H9 (cell line): ENCODE measurements at regions not wholly inside any gene's neighbourhood (a gene's known extent, or its start where the extent isn't known, plus 50 kb on each side); places are given as distances from the start of the nearest gene placed in this dataset.

Experiments
- DNase-seq: peaks from one replicate; pipeline ENCODE4 v3.0.0-alpha.2; 2017
- H2AFZ ChIP-seq: one replicate; pipeline ENCODE4 v1.6.1; 2013; ENCODE audit warnings: mild to moderate bottlenecking, low read length, control low read depth, moderate library complexity
- H2AK5ac ChIP-seq: 2 replicates; pipeline ENCODE4 v1.6.1; 2013; ENCODE audit warnings: low read length, control low read depth, mixed read lengths; ENCODE audit not compliant: insufficient read length
- H2BK120ac ChIP-seq: one replicate; pipeline ENCODE4 v1.6.1; 2013; ENCODE audit warnings: low read depth, mild to moderate bottlenecking, low read length, control low read depth, inconsistent platforms; ENCODE audit not compliant: poor library complexity, severe bottlenecking
- H2BK12ac ChIP-seq: 2 replicates; pipeline ENCODE4 v1.6.1; 2013; ENCODE audit warnings: low read length, control low read depth, mixed read lengths, low read depth; ENCODE audit not compliant: insufficient read length
- H2BK15ac ChIP-seq: 2 replicates; pipeline ENCODE4 v1.6.1; 2013; ENCODE audit warnings: low read depth, low read length, control low read depth
- H2BK20ac ChIP-seq: one replicate; pipeline ENCODE4 v1.6.1; 2013; ENCODE audit warnings: low read depth, mild to moderate bottlenecking, low read length, control low read depth, inconsistent platforms; ENCODE audit not compliant: poor library complexity, severe bottlenecking
- H2BK5ac ChIP-seq: 2 replicates; pipeline ENCODE4 v1.6.1; 2013; ENCODE audit warnings: low read length, control low read depth, mixed read lengths; ENCODE audit not compliant: insufficient read length
- H3K14ac ChIP-seq: 2 replicates; pipeline ENCODE4 v1.6.1; 2013; ENCODE audit warnings: low read length, control low read depth; ENCODE audit not compliant: insufficient read depth
- H3K18ac ChIP-seq: 2 replicates; pipeline ENCODE4 v1.6.1; 2013; ENCODE audit warnings: low read depth, mild to moderate bottlenecking, mixed read lengths, low read length, control low read depth; ENCODE audit not compliant: insufficient read length
- H3K23ac ChIP-seq: 2 replicates; pipeline ENCODE4 v1.6.1; 2013; ENCODE audit warnings: low read length, control low read depth, mixed read lengths, low read depth; ENCODE audit not compliant: insufficient read length
- H3K23me2 ChIP-seq: 2 replicates; pipeline ENCODE4 v1.6.1; 2013; ENCODE audit warnings: low read depth, mild to moderate bottlenecking, mixed read lengths, low read length, control low read depth; ENCODE audit not compliant: insufficient read length, poor library complexity, severe bottlenecking
- H3K27ac ChIP-seq: 2 replicates; pipeline ENCODE4 v1.5.1; 2013; ENCODE audit warnings: low read length, control low read depth, mixed read lengths, low read depth; ENCODE audit not compliant: insufficient read length
- H3K27me3 ChIP-seq: 2 replicates; pipeline ENCODE4 v1.6.1; 2013; ENCODE audit warnings: low read length, control low read depth, inconsistent platforms; ENCODE audit not compliant: insufficient read depth
- H3K4ac ChIP-seq: 2 replicates; pipeline ENCODE4 v1.6.1; 2013; ENCODE audit warnings: low read depth, mild to moderate bottlenecking, control low read depth, inconsistent platforms, low read length, moderate library complexity
- H3K4me1 ChIP-seq: 2 replicates; pipeline ENCODE4 v1.6.1; 2013; ENCODE audit warnings: low read length, control low read depth, inconsistent platforms; ENCODE audit not compliant: insufficient read depth
- H3K4me2 ChIP-seq: 2 replicates; pipeline ENCODE4 v1.6.1; 2013; ENCODE audit warnings: low read length, control low read depth, mixed read lengths; ENCODE audit not compliant: insufficient read length, insufficient read depth
- H3K56ac ChIP-seq: 2 replicates; pipeline ENCODE4 v1.6.1; 2013; ENCODE audit warnings: low read depth, mild to moderate bottlenecking, mixed read lengths, low read length, control low read depth; ENCODE audit not compliant: insufficient read length
- H3K79me1 ChIP-seq: 2 replicates; pipeline ENCODE4 v1.6.1; 2013; ENCODE audit warnings: low read depth, mild to moderate bottlenecking, moderate library complexity, low read length, control low read depth, inconsistent platforms; ENCODE audit not compliant: insufficient read depth, poor library complexity, severe bottlenecking
- H3K79me2 ChIP-seq: 2 replicates; pipeline ENCODE4 v1.6.1; 2013; ENCODE audit warnings: low read length, control low read depth, inconsistent platforms; ENCODE audit not compliant: insufficient read depth
- H3K9ac ChIP-seq: 2 replicates; pipeline ENCODE4 v1.6.1; 2013; ENCODE audit warnings: low read length, control low read depth, mixed read lengths; ENCODE audit not compliant: insufficient read length; ENCODE audit errors: extremely low read depth
- H3K9me3 ChIP-seq: one replicate; pipeline ENCODE4 v1.6.1; 2013; ENCODE audit warnings: low read depth, low read length, inconsistent platforms; ENCODE audit not compliant: control insufficient read depth
- H3T11ph ChIP-seq: one replicate; pipeline ENCODE4 v1.6.1; 2013; ENCODE audit warnings: mild to moderate bottlenecking, low read length, control low read depth, inconsistent platforms
- H4K20me1 ChIP-seq: one replicate; pipeline ENCODE4 v1.6.1; 2013; ENCODE audit not compliant: control insufficient read depth, insufficient read length, insufficient read depth
- H4K5ac ChIP-seq: 2 replicates; pipeline ENCODE4 v1.6.1; 2013; ENCODE audit warnings: low read depth, mild to moderate bottlenecking, mixed read lengths, low read length, control low read depth; ENCODE audit not compliant: insufficient read length
- H4K8ac ChIP-seq: replicated peaks from 2 replicates; pipeline ENCODE4 v1.6.1; 2013; ENCODE audit warnings: low read length, control low read depth, mixed read lengths, low read depth; ENCODE audit not compliant: insufficient read length
- H4K91ac ChIP-seq: 2 replicates; pipeline ENCODE4 v1.6.1; 2013; ENCODE audit warnings: low read depth, mild to moderate bottlenecking, moderate library complexity, mixed read lengths, low read length, control low read depth; ENCODE audit not compliant: insufficient read length
- H3K27ac Mint-ChIP-seq, 3 experiments: 2 replicates in 2 of 3; 3 replicates in 1 of 3; pipeline ENCODE4 v1.8.0; 2020 to 2021; ENCODE audit warnings: mixed read lengths in 3 of 3, mild to moderate bottlenecking in 1 of 3, moderate library complexity in 1 of 3
- H3K27me3 Mint-ChIP-seq: 2 replicates; pipeline ENCODE4 v1.8.0; 2021; ENCODE audit warnings: low read depth, mild to moderate bottlenecking, moderate library complexity, mixed read lengths
- H3K36me3 Mint-ChIP-seq, 3 experiments: 2 replicates in 2 of 3; 3 replicates in 1 of 3; pipeline ENCODE4 v1.8.0; 2020 to 2021; ENCODE audit warnings: low read depth in 3 of 3, mixed read lengths in 3 of 3; ENCODE audit not compliant: insufficient read depth in 1 of 3
- H3K4me1 Mint-ChIP-seq, 2 experiments: 2 replicates each; pipeline ENCODE4 v1.8.0; 2020; ENCODE audit warnings: mixed read lengths in 2 of 2
- H3K4me3 Mint-ChIP-seq, 2 experiments: 2 replicates in 1 of 2; 3 replicates in 1 of 2; pipeline ENCODE4 v1.8.0; 2020 to 2021; ENCODE audit warnings: mild to moderate bottlenecking in 2 of 2, mixed read lengths in 2 of 2, moderate library complexity in 1 of 2
- H3K9me3 Mint-ChIP-seq, 2 experiments: 2 replicates in 1 of 2; 3 replicates in 1 of 2; pipeline ENCODE4 v1.8.0; 2020; ENCODE audit warnings: mild to moderate bottlenecking in 2 of 2, mixed read lengths in 2 of 2, moderate library complexity in 1 of 2
- WGBS: extraction: QIAGEN DNeasy Blood & Tissue Kit; methylation state at CpG from one replicate; pipeline ENCODE4 v1.1.7; 2013; ENCODE audit warnings: missing lambda C conversion rate, low lambda C conversion rate, mixed read lengths; ENCODE audit not compliant: insufficient read length; ENCODE audit errors: extremely low coverage; 5-methylcytosine and 5-hydroxymethylcytosine counted together
- TF ChIP-seq, protein P1 (sequence below): fragments of 200-600 bp; sonication (generic); conservative IDR thresholded peaks from 3 replicates; pipeline ENCODE4 v1.8.0; 2021; ENCODE audit warnings: antibody characterized with exemption, mild to moderate bottlenecking

DNA sequence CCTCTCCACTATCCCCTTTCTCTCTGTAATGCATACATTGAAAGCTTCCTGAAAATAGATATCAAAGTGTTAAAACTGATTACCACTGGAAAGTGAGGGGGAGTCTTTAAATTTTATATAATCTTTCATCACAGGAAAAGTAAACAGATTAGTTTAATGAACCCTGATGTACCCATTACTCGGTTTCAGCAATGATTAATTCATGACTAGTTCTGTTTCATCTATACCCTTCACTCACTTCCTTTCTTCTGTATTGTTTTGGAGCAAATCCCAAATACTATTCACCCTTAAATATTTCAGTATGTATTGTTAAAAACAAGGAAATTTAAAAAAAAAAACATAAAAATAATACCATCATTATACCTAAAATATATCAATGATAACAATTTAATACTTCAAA, 67.3 kb upstream of the TMCC3 start:
- no peaks in the 10 kb centered on the region for H3K4me1 ChIP-seq
- no peak overlapping the region for H3K56ac ChIP-seq
- H3K18ac ChIP-seq: no peak overlapping the region
- no peak overlapping the region for H3K27ac Mint-ChIP-seq
- H3K4me1 Mint-ChIP-seq: peaks cover 4 to 10% of the 10 kb centered on the region in 2 experiments; a peak in 3 of 4 replicates
- no peak overlapping the region for H2BK12ac ChIP-seq
- no peak overlapping the region for H3K9ac ChIP-seq
- H3T11ph ChIP-seq: no peak overlapping the region
- H3K4me3 Mint-ChIP-seq: no peak overlapping the region
- H4K5ac ChIP-seq: no peak overlapping the region
- H3K27me3 ChIP-seq: no peaks in the 10 kb centered on the region
- H3K4ac ChIP-seq: no peak overlapping the region
- no peaks in the 10 kb centered on the region for H3K36me3 Mint-ChIP-seq
- WGBS: no CpG with 5 or more reads among the region's 1 CpG
- no peak overlapping the region for H4K91ac ChIP-seq
- no peak overlapping the region for H3K27ac ChIP-seq
- no peaks in the 10 kb centered on the region for H4K20me1 ChIP-seq
- no peak overlapping the region for H2AFZ ChIP-seq
- no peak overlapping the region for H3K4me2 ChIP-seq
- no peak overlapping the region for H4K8ac ChIP-seq
- no peak overlapping the region for H2BK5ac ChIP-seq
- H3K23ac ChIP-seq: no peak overlapping the region
- H3K9me3 ChIP-seq: no peaks in the 10 kb centered on the region
- no peak overlapping the region for H2BK15ac ChIP-seq
- no peaks in the 10 kb centered on the region for H3K79me1 ChIP-seq
- no peak overlapping the region for H3K14ac ChIP-seq
- no peaks in the 10 kb centered on the region; a peak in 1 of 5 replicates for H3K9me3 Mint-ChIP-seq
- H2AK5ac ChIP-seq: no peak overlapping the region
- H3K27me3 Mint-ChIP-seq: no peaks in the 10 kb centered on the region
- no peak overlapping the region for H2BK20ac ChIP-seq
- H3K23me2 ChIP-seq: no peaks in the 10 kb centered on the region
- TF ChIP-seq, protein P1, sequence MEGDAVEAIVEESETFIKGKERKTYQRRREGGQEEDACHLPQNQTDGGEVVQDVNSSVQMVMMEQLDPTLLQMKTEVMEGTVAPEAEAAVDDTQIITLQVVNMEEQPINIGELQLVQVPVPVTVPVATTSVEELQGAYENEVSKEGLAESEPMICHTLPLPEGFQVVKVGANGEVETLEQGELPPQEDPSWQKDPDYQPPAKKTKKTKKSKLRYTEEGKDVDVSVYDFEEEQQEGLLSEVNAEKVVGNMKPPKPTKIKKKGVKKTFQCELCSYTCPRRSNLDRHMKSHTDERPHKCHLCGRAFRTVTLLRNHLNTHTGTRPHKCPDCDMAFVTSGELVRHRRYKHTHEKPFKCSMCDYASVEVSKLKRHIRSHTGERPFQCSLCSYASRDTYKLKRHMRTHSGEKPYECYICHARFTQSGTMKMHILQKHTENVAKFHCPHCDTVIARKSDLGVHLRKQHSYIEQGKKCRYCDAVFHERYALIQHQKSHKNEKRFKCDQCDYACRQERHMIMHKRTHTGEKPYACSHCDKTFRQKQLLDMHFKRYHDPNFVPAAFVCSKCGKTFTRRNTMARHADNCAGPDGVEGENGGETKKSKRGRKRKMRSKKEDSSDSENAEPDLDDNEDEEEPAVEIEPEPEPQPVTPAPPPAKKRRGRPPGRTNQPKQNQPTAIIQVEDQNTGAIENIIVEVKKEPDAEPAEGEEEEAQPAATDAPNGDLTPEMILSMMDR: no peak
- H2BK120ac ChIP-seq: no peak overlapping the region
- DNase-seq: no peak
- no peaks in the 10 kb centered on the region for H3K79me2 ChIP-seq
